ENCODE measurements at regions not wholly inside any gene's neighbourhood (a gene's known extent, or its start where the extent isn't known, plus 50 kb on each side); places are given as distances from the start of the nearest gene placed in this dataset.
A peak's percentile ranks its signal among the peaks of the same experiment; 100 is the strongest.
"Not testable (repeated sequence)": the region's sequence is repeated elsewhere in the genome, so short reads cannot be mapped to it uniquely, and the experiment has no call there.

GRCh38 chr2:132068407-132068806, 93.3 kb downstream of the ANKRD30BL start:
- H3K27me3 Mint-ChIP-seq; H3K4me3 Mint-ChIP-seq (ENCODE audit: low read depth); H3K36me3 Mint-ChIP-seq (ENCODE audit: insufficient read depth); DNase-seq (ENCODE audit: low spot score, unreplicated experiment); H3K27ac Mint-ChIP-seq; H3K4me1 Mint-ChIP-seq (ENCODE audit: low read depth): not testable (repeated sequence)
- peaks cover 12% of the 10 kb centered on the region for H3K9me3 Mint-ChIP-seq (ENCODE audit: low read depth)

DNA sequence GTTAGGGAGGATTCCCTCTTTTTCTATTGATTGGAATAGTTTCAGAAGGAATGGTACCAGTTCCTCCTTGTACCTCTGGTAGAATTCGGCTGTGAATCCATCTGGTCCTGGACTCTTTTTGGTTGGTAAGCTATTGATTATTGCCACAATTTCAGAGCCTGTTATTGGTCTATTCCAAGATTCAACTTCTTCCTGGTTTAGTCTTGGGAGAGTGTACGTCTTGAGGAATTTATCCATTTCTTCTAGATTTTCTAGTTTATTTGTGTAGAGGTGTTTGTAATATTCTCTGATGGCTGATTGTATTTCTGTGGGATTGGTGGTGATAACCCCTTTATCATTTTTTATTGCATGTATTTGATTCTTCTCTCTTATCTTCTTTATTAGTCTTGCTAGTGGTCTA, 96.4 kb downstream of the ANKRD30BL start:
- H3K27ac Mint-ChIP-seq; DNase-seq (ENCODE audit: low spot score, unreplicated experiment); H3K4me1 Mint-ChIP-seq (ENCODE audit: low read depth); H3K27me3 Mint-ChIP-seq; H3K36me3 Mint-ChIP-seq (ENCODE audit: insufficient read depth); H3K4me3 Mint-ChIP-seq (ENCODE audit: low read depth): not testable (repeated sequence)
- peaks cover 12% of the 10 kb centered on the region for H3K9me3 Mint-ChIP-seq (ENCODE audit: low read depth)

GRCh38 chr2:132039609-132040236, 122.0 kb downstream of the ANKRD30BL start:
- H3K36me3 Mint-ChIP-seq (ENCODE audit: insufficient read depth); H3K27ac Mint-ChIP-seq; DNase-seq (ENCODE audit: low spot score, unreplicated experiment); H3K4me3 Mint-ChIP-seq (ENCODE audit: low read depth); H3K9me3 Mint-ChIP-seq (ENCODE audit: low read depth); H3K4me1 Mint-ChIP-seq (ENCODE audit: low read depth): not testable (repeated sequence)
- H3K27me3 Mint-ChIP-seq, result peaks cover 47% of the 10 kb centered on the region

DNA sequence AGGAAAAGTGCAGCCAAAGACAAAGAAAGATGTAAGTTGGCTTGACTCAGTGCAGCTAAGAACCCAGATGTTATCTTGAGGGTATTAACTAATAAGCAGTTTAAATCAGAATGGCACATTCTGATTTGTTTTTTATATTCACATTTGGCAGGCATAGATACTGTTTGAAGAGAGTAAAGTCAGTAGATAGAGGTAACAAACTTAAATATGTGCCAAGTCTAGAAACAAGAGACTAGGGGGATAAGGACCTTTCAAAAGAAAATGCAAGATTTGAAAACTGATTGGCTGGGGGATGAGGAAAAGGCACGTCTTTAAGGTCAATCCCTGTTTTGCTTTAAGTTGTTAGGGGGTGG, 122.9 kb downstream of the ANKRD30BL start:
- H3K36me3 Mint-ChIP-seq (ENCODE audit: insufficient read depth); H3K27ac Mint-ChIP-seq; H3K9me3 Mint-ChIP-seq (ENCODE audit: low read depth); DNase-seq (ENCODE audit: low spot score, unreplicated experiment); H3K4me1 Mint-ChIP-seq (ENCODE audit: low read depth): not testable (repeated sequence)
- peak overlapping the region; percentile 79 for H3K4me3 Mint-ChIP-seq (ENCODE audit: low read depth)
- H3K27me3 Mint-ChIP-seq, result peaks cover 42% of the 10 kb centered on the region

DNA sequence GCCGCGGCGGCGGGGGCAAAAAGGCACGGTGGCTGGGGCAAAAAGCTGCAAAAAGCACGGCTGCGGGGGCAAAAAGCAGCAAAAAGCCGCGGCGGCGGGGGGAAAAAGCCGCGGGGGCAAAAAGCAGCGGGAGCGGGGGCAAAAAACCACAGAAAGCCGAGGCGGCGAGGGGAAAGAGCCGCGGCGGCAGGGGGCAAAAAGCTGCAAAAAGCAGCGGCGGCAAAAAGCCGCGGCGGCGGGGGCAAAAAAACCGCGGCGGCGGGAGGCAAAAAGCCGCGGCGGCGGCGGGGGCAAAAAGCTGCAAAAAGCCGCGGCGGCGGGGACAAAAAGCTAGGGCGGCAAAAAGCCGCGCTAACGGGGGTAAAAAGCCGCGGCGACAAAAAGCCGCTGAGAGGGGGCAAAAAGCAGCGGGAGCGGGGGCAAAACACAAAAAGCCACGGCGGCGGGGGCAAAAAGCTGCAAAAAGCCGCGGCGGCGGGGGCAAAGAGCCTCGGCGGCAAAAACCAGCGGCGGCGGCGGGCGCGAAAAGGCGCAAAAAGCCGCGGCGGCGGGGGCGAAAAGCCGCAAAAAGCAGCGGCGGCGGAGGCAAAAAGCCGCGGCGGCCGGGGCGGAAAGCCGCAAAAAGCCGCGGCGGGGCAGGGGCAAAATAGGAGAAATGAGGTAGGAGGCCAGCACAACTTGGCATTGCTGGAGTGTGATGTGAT, 123.4 kb downstream of the ANKRD30BL start:
- no peak overlapping the region for H3K27ac Mint-ChIP-seq
- TF ChIP-seq, protein P1, sequence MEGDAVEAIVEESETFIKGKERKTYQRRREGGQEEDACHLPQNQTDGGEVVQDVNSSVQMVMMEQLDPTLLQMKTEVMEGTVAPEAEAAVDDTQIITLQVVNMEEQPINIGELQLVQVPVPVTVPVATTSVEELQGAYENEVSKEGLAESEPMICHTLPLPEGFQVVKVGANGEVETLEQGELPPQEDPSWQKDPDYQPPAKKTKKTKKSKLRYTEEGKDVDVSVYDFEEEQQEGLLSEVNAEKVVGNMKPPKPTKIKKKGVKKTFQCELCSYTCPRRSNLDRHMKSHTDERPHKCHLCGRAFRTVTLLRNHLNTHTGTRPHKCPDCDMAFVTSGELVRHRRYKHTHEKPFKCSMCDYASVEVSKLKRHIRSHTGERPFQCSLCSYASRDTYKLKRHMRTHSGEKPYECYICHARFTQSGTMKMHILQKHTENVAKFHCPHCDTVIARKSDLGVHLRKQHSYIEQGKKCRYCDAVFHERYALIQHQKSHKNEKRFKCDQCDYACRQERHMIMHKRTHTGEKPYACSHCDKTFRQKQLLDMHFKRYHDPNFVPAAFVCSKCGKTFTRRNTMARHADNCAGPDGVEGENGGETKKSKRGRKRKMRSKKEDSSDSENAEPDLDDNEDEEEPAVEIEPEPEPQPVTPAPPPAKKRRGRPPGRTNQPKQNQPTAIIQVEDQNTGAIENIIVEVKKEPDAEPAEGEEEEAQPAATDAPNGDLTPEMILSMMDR (IDR thresholded peaks at IDR 0.05; ENCODE audit: unreplicated experiment), result no peak
- H3K4me3 Mint-ChIP-seq (ENCODE audit: low read depth), result peak overlapping the region; percentile 79
- DNase-seq (ENCODE audit: low spot score, unreplicated experiment), result no peak
- peaks cover 2% of the 10 kb centered on the region for H3K36me3 Mint-ChIP-seq (ENCODE audit: insufficient read depth)
- peaks cover 37% of the 10 kb centered on the region for H3K27me3 Mint-ChIP-seq
- peaks cover 6% of the 10 kb centered on the region for H3K9me3 Mint-ChIP-seq (ENCODE audit: low read depth)
- peaks cover 2% of the 10 kb centered on the region for H3K4me1 Mint-ChIP-seq (ENCODE audit: low read depth)

DNA sequence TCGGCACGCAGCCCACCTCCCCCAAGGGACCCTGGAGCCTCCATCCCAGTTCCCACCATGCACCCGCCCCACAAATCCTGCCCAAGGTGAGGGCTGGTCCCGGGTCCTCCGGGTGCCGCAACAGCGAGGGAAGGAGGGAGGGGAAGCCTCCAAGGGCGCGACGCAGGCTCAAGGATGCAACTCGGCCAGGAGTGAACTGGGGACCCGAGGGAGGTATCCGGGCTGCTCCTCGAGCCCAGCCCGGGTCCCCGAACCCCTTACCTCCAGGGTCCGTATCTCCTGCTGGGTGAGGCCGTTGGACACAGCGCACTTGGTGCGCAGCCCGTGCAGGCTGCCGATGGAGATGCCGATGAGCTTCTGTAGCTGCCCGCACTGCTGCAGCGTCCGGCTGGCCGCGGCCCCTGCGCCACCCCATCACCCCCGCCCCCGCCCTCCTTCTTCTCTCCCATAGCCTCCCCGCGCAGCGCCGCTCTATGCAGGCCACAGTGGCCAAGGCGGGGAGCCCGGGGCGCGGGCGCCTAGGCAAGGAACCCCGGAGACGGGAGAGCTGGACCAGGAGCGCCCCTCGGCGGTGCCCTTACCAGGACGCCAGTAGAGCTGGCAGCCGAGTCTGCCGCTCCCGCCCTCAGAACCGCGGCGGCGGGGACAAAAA, 124.1 kb downstream of the ANKRD30BL start:
- Mint-ChIP-seq H3K27ac (no peak overlapping the region), H3K36me3 (ENCODE audit: insufficient read depth) (peaks cover 2% of the 10 kb centered on the region), H3K9me3 (ENCODE audit: low read depth) (peaks cover 3% of the 10 kb centered on the region), H3K4me3 (ENCODE audit: low read depth) (peak overlapping the region; percentile 79), H3K27me3 (peaks cover 33% of the 10 kb centered on the region), H3K4me1 (ENCODE audit: low read depth) (peaks cover 2% of the 10 kb centered on the region)
- DNase-seq (ENCODE audit: low spot score, unreplicated experiment), result peak; percentile 43
- TF ChIP-seq, protein P1 (IDR thresholded peaks at IDR 0.05; ENCODE audit: unreplicated experiment), result peak; percentile 20

- Mint-ChIP-seq H3K36me3 (ENCODE audit: insufficient read depth) (no peaks in the 10 kb centered on the region), H3K4me3 (ENCODE audit: low read depth) (no peak overlapping the region), H3K4me1 (ENCODE audit: low read depth) (peaks cover 2% of the 10 kb centered on the region), H3K9me3 (ENCODE audit: low read depth) (no peaks in the 10 kb centered on the region), H3K27ac (no peak overlapping the region), H3K27me3 (peaks cover 14% of the 10 kb centered on the region)
- TF ChIP-seq, protein P1 (IDR thresholded peaks at IDR 0.05; ENCODE audit: unreplicated experiment), result no peak
- DNase-seq (ENCODE audit: low spot score, unreplicated experiment), result no peak
Measured at GRCh38 chr2:132034646-132035045, 127.1 kb downstream of the ANKRD30BL start.

All from progenitor cell of endocrine pancreas (in vitro differentiated cells).